GM12872 (cell line): ENCODE measurements at regions not wholly inside any gene's neighbourhood (a gene's known extent, or its start where the extent isn't known, plus 50 kb on each side); places are given as distances from the start of the nearest gene placed in this dataset.

Source experiments
- TF ChIP-seq, protein P1 (sequence below): IDR thresholded peaks from 3 replicates; pipeline ENCODE4 v1.5.1; 2011; ENCODE audit warnings: low read depth, mild to moderate bottlenecking, low read length, moderate library complexity; ENCODE audit not compliant: insufficient read depth

DNA sequence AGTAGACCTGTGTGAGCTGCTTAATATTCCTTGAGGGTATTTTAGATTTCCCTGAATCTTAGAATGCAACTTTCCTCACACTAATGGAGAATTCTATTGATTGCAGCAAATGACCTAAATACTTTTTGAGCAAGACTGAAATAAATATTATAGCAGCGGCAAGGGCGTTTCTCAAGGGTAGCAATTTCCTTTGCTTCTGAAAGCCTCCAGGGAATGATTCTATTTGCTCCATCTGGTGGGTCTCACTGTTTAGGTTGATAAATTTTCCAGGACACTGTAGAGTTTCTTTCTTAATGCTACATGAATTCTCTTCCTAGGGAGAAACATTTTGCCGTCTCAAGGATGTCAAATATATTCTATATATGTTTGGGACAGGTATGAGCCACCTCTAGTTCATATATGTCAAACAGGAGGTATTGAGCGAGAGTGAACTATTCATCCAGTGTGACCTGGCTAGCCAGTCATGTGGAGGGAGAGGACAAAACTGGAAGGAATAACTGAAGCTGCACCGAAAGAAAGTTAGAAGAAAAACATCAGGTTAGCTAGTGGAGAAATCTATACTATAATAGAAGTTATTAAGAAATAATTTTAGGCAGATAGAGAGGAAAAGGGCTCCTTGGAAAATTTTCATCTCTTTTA is 57.9 kb upstream of the FZD8 start:
- TF ChIP-seq, protein P1, sequence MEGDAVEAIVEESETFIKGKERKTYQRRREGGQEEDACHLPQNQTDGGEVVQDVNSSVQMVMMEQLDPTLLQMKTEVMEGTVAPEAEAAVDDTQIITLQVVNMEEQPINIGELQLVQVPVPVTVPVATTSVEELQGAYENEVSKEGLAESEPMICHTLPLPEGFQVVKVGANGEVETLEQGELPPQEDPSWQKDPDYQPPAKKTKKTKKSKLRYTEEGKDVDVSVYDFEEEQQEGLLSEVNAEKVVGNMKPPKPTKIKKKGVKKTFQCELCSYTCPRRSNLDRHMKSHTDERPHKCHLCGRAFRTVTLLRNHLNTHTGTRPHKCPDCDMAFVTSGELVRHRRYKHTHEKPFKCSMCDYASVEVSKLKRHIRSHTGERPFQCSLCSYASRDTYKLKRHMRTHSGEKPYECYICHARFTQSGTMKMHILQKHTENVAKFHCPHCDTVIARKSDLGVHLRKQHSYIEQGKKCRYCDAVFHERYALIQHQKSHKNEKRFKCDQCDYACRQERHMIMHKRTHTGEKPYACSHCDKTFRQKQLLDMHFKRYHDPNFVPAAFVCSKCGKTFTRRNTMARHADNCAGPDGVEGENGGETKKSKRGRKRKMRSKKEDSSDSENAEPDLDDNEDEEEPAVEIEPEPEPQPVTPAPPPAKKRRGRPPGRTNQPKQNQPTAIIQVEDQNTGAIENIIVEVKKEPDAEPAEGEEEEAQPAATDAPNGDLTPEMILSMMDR = no peak

DNA sequence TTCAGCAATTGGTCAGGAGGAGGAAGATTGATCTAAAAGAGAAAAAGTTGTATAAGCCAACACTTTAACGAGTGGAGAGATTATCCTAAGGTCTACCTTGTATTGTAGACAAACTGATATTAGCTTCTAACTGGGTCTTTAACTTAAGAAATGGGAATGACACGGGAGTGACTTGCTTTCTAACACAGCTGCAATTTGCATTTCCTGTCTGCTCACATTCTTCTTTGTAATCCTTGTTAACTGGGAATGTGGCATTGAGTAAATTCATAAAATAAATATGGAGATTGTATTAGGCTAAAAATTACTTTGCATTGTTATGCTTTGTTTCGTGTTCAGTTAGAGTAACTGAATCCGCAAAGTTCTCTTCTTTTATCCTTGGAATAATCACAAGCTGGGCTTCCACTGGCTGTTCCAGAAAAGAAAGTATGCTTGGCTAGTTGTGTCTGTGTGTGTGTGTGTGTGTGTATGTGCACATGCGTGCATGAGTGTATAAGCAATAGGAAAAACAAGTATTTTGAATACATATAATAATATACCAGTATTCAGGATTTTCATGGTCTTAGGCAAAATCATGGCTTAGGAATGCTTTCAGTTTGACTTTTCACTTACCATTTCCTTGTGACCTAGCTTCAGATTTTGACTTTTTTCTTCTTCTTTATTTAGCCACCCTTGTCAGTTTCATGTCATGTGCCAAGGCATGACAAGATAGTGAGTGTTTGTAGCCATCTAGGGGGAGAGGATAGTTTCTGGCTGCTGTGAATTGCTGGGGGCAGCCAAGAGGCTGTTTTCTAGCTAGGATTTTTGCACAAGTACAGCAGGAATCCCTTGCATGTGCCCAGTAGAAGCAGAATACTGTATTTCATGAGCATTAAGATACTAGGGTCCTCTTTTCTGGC is 54.5 kb upstream of the FZD8 start:
- TF ChIP-seq, protein P1 = no peak

DNA sequence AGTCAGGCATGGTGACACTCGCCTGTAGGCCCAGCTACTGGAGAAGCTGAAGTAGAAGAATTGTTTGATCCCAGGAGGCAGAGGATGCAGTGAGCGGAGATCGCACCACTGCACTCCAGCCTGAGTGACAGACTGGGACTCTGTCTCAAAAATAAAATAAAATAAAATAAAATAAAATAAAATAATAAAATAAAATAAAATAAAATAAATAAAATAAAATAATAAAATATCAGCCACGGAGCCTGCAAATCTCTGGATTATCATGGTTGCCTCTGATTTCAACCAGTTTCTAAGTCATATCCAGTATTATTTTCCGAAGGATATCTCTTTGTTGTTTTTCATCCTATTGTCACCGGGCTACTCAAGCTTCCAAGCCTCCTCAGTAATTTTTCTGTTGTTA is 51.7 kb upstream of the FZD8 start:
- TF ChIP-seq, protein P1 = no peak
